Inferior parietal cortex (tissue), 1 donor: ENCODE measurements at regions not wholly inside any gene's neighbourhood (a gene's known extent, or its start where the extent isn't known, plus 50 kb on each side); places are given as distances from the start of the nearest gene placed in this dataset.
A peak's percentile ranks its signal among the peaks of the same experiment; 100 is the strongest.

Source experiments
- DNase-seq: peaks from one replicate; pipeline ENCODE4 v3.0.0-alpha.2; 2016; ENCODE audit errors: extremely low spot score

GRCh38 chr2:199627417-199627816 lies 169.7 kb upstream of the SATB2 start:
- no peak for DNase-seq

- DNase-seq, result no peak
These were observed 167.2 kb upstream of the SATB2 start for GRCh38 chr2:199624958-199625357.

DNA sequence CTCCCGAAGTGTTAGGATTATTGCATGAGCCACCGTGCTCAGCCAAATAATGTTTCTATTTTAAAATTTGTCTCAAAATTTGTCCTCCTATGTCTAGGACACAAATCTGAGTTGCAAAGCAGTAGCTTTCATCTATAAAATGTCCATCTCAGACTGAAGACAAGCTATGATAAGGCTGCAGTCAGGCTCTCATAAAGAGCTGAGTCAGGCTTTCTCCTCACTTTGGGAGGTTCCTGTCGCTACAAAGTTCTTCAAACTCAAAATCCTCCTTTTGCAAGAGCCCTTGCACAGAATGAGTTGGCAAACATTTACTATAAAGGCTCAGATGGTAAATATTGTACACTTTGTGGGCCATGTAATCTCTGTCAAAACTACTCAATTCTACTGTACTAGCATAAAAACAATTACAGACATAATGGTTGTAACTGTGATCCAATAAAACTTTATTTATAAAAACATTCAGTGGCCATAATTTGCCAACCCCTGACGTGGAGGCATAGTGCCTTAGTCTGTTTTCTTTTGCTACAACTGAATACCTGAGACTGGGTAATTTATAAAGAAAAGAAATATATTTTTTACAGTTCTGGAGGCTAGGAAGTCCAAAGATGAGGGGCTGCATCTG lies 154.9 kb upstream of the SATB2 start:
- DNase-seq, result no peak

DNA sequence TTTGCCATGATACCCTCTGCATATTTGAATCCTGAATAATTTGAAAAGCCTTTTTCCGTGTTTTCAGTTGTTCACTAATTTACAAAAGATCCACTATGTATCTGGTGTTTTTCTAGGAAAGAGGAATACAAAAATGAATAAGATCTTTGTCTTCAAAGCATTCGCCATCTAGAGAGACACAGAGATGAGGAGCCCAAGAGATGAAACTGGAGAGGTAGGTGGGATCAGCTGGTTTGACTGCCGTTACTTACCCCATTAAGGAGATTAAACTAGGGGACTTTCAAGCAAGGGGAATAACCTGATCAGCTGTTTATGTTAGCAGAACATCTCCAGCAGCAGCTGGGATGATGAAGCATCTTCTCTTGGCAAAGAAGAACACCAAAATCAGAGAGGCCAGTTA lies 150.2 kb upstream of the SATB2 start:
- no peak for DNase-seq

DNA sequence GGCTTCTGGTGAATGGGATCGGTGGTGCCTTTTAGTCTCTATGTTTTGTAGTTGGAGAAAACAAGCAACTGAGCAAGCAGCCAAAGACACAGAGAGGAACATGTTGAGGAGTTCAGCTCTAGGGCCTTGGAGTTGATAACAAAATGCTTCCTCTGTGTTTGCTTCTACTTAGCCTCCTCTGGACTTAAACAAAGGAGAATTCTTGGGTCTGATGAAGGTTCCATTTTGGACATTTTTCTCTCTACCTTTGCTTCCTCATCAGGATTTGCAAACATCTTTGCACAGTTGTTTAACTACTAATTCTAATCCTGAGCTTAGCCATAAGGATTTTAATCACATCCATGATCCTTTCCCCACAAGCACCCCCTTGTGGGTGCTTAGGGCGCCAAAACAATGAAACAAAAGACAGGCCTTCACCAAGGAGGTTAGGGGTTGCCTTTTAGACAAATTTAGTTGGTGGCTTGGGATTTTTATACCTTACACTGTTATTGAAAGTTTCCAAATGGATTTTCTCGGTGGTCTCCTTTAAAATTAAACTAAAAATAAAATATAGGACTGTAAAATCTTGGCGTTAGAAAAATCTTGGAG lies 148.5 kb upstream of the SATB2 start:
- DNase-seq, result peak; percentile 27

DNA sequence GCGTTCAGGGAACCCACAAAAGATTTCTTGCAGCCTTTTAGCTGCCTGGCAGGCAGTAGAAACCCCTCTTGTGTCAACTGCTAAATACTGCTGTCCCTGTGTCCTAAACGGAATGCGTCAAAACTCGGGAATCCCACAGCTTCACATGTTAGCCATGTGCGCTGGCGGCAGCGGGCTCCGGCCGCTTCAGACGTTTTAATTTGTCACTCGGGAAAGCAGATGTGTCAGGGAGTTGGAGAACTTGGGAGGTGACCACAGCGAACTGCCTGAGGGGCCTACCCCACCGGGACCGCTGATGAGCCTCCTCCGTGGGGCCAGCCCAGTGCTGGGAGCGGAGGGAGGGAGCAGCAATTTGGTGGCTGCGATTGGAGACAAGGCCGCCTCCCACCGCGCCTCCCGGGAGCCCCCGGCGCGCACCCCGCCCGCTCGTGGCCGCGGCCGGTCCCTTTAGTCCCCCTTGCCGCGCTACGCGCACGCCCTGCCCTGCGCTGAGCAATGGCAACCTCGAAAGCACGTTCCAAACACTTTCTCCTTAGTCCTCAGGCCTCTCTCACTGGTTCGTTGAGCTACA lies 146.1 kb upstream of the SATB2 start:
- peak; percentile 17 for DNase-seq

GRCh38 chr2:199602896-199603717 lies 145.4 kb upstream of the SATB2 start:
- peak; percentile 43 for DNase-seq

- DNase-seq, result peak; percentile 29
These were observed 144.6 kb upstream of the SATB2 start for GRCh38 chr2:199602271-199602895.

GRCh38 chr2:199596549-199596948 lies 138.8 kb upstream of the SATB2 start:
- DNase-seq, result peak; percentile 27

- no peak for DNase-seq
These were observed 136.7 kb upstream of the SATB2 start for GRCh38 chr2:199594443-199594842.

DNA sequence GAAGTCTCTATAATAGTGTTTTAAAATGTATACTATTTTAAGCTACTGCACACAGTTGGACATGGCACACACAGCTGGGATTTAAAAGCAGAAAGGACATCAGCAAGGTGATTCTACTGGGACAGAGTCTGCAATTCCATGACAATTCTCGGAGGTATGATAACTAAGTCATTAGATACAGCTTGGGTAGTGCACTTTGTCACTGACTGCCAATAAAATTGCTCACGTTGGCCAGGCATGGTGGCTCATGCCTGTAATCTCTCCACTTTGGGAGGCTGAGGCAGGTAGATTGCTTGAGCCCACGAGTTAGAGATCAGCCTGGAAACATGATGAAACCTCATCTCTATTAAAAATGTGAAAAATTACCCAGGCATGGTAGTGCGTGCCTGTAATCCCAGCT lies 134.1 kb upstream of the SATB2 start:
- no peak for DNase-seq

DNA sequence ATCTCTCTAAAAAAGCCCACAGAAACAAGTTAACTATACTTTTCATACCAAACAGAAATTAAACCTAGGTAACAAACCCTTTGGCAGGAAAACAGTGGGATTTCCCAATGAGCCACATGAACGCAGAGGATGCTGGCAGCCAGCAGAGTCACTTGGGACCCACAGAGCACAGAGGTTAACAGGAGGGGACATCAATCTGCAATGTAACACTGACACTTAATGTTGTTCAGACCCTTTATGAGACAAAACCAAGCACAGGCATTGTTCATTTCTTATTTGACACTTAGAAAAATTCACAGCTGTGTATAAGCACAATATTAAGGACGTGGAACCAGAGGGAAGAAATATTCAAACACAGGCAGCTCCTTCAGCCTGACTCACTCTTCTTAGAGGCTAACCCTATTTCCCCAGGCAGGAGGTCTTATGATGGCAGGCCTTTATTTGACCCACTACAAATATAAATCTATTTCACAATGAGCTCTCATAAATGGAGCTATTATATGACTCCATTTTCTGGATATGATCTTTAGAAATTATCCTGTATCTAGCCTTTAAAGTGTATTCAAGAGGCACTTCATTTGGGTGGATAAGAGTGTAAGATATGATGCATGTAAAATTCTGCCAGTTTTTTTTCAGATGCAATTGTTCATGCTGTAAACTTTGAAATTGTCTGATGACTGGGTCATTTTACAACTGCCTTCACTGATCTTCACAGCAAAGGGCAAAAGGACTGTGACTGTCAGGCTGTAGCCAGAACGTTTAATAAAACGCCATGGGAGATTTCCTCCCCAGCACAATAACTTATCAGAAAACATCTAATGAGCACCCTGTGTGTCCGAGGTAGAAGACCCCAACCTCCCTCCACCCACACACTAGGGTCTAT lies 132.8 kb upstream of the SATB2 start:
- DNase-seq, result no peak

GRCh38 chr2:199589306-199589705 lies 131.6 kb upstream of the SATB2 start:
- DNase-seq, result no peak

DNA sequence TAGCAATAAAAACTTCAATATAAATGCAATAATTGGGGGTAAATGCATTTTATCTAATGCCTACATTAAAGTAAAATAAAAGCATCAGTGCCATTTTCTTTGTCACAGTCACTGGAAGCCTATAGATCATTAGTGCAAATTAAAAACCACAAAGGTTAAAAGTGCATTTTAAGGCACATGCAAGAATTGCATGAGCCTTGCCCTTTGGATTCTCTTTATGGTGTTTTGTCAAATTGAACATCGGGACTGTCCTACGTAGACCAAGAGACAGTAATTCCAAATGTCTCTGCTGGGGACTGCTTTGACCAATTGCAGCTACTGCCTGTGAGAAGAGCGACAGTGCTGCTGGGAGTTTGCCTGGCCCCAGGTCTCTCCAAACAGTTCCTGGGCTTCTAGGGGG lies 130.3 kb upstream of the SATB2 start:
- DNase-seq, result no peak

GRCh38 chr2:199586646-199587045 lies 128.9 kb upstream of the SATB2 start:
- no peak for DNase-seq

DNA sequence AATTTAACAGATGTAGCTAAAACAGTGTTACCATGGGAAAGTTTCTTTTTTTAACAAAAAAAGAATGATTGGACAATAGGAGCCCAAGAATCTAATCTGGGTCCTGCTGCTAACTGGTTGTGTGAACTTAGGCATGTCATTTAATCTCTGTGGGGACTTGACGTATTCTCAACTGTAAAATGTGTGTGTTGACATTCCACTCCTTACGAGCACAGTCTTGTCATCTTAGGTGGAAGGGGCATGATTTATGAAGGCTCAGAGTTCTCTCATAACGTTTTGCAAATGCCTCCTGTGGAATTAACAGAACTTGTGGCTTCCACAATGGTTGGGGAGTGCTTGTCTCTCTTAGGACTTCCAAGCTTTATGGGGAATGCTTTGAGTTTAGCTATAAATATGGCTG lies 125.9 kb upstream of the SATB2 start:
- no peak for DNase-seq

DNA sequence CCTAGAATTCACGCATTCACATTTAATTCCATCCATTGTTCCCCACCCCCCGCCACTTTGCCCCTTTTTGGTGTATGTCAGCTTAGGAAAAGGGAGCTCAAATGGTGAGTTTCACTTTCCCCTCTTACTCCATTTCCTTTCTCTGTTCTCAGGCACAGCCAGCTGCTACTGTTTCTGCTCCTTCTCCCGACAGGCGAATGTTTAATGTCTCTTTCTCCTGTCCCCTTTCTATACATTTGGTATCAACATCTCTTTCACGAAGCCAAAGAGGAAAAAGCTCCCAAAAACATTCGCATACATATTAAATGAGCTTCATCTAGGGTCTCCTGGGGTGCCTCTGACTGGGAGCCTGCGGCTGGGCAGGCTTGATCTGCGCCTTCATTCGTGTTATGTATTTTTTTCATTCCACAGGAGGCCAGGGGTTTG lies 124.2 kb upstream of the SATB2 start:
- DNase-seq, result peak; percentile 34

GRCh38 chr2:199581408-199581807 lies 123.7 kb upstream of the SATB2 start:
- DNase-seq, result no peak

DNA sequence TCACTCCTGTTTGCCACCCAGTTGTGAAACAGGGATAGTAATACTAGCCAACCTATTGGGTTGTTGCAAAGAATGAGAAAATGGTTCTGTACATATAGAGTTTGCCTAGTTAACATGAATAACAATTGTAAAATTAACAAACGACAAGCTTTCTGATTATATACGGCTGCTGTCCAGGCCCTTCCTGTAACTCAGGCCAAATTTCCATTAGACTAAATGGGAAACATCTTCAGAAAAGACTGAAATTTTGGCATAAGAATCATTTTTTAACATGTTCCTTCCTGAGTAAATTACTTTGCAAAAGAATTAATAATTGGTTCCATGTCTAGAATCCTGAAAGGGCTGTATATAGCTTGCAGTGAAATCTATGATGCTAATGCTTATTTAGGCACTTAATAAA lies 117.7 kb upstream of the SATB2 start:
- DNase-seq, result no peak

DNA sequence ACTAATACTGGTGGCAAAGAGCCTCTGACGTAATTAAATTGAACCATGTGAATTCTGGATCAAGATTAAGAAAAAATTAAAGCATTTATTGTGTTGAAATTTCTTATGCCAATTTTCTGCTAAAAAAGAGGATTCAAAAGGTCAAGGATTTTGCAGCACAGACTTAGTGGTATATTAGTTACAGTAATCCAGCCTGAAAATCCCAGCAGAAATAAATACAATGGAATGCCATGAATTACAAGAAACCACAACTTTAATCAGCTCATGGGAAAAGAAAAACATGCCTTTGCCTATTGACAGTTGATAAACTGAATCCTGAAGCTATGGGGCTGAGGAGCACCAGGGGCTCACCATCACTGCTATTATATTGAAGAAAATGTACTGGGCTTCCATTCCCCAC lies 114.8 kb upstream of the SATB2 start:
- no peak for DNase-seq

DNA sequence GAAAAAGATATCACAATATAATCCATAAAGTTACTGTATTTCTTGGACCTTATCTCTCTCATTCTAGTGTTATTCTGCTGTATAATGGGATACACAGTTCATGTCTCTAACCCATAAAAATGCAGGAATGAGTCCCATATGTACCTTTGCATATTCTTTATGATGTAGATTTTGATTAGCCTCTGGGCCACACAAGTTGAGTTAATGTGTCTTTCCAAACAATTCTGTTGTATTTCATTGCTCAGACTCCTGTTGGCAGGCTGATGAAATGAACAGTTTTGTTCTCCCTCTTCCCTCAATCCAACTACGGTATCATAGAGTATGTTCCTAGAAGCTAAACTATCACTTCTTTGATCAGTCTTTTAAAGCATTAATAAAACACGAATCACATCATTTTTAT lies 113.2 kb upstream of the SATB2 start:
- no peak for DNase-seq
